ENCODE measurements at regions not wholly inside any gene's neighbourhood (a gene's known extent, or its start where the extent isn't known, plus 50 kb on each side); places are given as distances from the start of the nearest gene placed in this dataset.
"Not testable (repeated sequence)": the region's sequence is repeated elsewhere in the genome, so short reads cannot be mapped to it uniquely, and the experiment has no call there.

DNA sequence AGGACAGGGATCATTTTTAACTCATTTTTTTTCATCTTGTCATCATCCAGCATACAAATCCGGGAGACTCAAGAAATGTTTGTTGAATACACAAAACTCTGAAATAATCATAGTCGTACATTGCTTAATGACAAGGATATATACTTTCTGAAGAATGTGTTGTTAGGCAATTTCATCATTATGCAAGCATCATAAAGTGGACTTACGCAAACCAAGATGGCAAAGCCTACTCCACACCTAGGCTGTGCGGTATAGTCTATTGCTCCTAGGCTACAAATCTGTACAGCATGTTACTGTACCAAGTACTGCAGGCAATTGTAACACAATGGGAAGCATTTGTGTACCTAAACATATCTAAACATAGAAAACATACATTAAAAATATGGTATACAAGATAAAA is 264.1 kb downstream of the TSHZ3 start:
- no peak for DNase-seq

DNA sequence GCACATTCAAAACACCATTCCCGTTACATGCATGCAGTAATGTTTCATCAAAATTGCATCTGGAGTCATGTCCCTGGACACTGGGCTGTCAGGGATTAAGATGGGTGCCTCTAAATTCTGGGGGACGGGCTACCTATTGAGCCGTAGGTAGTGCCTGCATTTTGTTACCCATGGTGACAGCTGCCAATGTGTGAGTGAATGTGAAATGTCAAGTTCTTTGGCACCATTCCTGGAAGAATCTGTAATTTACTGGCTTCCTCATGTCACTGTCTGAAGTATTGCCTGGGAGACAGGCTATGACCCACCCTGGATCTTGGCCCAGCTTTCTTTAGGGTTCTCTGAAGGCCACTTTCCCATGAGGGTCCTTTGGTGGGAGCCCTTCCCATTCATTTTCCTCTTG is 266.1 kb downstream of the TSHZ3 start:
- DNase-seq: no peak

DNA sequence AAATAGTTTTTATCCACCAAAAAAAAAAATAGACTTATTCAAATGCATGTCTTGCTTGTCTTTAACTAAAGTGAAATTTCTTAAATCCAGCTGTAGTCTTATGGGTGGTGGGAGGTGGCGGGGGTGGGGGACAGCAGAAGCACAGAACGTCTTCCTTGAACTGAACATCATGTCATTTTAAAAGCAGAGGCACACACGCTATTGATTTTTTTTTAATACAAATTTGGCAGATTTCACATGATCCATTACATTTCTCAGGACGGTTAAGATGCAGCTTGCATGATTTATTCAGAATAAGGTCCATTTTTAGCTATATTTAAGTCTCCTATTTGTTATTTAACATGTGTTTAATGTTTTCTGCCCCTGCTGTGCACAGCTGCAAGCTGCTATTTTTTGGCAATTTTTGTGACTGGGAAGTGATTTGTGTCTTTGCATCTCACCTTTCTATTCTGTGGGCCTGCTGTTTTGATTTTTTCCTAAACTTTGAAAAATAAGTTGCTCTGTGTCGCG is 274.0 kb downstream of the TSHZ3 start:
- DNase-seq: no peak

DNA sequence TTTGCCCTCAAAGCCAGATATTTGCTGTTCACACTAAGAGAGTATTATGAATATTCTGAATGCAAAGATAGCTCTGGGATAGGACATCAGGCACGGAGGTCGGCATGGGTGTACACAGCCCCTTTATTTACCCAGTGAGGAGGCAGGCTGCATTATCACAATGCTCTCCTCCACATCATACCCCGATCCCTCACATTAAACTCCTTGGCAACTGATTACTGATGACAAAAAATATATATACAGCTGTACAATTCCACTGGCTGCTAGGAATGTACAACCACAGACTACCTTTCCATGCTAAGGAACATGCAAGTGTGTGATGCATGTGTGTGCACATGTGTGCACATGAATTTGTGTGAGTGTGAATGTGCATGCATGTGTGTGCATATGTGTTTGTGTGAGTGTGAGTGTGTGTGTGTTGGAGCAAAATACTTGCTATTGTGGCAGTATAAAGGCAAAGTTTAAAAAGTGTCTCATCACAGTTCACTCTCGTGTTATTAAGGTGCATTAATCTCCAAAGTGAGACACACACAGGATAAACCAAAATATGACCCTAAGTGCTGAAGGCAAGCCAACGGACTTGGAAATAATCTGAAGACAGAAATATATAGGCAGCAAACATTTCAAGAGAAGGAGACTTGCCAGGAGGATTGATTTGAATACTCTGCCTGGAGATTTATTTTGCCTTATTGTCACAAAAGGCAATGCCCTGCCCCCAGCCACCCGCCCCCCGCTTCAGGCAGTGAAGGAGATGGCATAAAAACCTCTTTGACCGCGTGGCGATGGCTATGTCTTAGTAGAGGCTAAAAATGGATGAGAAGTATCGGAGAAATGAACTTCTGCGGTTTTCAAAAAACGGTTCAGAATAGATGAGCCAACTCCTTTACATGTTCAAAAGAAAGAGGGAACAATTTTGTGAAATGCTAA is 274.8 kb downstream of the TSHZ3 start:
- DNase-seq: no peak

DNA sequence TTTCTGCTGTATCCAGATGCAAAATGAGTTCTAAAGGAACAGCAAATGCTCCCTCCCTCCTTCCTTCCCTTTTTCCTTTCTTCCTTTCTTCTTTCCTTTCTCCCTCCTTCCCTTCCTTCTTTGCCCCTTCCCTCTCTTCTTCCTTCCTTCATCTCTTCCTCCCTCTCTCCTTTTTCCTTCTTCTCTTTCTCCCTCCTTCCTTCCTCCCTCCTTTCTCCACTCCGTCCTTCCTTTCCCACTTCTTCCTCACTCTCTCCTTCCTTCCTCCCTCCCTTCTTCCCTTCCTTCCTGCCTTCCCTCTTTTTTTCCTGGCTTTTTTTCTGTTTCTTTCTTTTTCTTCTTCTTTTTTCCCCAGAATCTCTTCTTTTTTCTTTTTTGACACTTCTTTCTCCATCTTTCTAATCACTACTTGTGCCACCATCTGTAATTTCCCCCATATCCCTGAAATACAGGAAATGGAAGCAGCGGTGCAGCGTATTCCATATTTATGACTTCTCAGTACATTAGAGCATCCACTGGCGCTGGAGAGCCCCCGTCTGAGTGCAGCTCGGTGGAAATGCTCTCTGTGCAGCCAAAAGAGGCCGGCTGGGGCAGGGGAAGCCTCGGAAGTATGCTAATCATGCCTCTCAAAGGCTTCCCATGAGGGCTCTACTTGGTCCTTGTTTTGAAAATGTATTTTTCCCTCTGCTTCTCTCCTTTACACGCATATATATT is 275.6 kb downstream of the TSHZ3 start:
- no peak for DNase-seq

DNA sequence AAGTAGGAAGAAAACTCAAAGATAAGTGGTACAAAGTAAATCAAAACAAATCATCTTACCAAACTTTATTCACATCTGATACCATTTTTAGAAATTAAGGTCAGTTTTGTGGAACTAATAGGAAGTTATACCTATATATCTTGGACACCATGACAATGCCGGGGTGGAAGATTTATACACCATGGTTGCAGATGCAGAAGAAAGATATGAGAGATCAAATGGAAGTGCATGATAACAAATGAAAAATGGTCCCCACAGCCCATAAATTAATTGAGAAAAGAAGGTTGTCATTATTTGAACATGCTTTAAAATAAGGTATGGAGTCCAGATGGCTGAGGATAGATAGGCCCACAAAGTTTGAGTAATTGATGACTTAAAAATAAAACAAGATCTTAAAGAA is 276.8 kb downstream of the TSHZ3 start:
- DNase-seq: no peak

DNA sequence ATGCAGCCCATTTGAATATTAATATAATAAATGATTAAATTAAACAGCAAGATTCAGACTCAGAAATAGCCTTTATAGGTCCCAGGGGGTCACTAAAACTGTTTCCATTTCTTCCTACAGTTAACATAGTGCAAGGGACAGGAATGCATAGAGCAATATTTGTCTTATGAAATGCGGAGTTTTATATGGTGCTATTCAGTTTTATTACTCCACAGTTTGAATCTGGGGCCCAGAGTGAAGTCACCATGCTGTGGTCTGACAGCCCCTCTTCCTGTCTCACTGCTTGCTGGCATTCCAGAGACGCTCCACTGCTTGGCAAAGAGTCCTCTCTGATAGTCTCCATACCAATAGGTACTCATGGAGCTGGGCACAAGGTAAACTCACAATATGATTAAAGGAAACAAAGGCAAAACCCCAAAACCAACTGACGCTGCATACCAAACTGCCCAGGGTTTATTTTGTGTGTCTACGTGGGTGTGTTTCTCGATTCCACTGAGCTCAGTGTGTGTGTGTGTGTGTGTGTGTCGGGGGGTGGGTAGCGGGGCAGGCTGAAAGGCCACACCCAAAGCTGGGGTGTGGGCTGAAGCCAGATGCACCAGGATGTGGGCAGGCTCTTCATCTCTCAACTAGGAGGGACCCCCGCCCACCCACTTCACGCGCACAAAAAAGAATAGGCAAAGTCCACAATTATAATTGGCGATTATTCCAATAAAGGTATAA is 277.9 kb downstream of the TSHZ3 start:
- DNase-seq: no peak

DNA sequence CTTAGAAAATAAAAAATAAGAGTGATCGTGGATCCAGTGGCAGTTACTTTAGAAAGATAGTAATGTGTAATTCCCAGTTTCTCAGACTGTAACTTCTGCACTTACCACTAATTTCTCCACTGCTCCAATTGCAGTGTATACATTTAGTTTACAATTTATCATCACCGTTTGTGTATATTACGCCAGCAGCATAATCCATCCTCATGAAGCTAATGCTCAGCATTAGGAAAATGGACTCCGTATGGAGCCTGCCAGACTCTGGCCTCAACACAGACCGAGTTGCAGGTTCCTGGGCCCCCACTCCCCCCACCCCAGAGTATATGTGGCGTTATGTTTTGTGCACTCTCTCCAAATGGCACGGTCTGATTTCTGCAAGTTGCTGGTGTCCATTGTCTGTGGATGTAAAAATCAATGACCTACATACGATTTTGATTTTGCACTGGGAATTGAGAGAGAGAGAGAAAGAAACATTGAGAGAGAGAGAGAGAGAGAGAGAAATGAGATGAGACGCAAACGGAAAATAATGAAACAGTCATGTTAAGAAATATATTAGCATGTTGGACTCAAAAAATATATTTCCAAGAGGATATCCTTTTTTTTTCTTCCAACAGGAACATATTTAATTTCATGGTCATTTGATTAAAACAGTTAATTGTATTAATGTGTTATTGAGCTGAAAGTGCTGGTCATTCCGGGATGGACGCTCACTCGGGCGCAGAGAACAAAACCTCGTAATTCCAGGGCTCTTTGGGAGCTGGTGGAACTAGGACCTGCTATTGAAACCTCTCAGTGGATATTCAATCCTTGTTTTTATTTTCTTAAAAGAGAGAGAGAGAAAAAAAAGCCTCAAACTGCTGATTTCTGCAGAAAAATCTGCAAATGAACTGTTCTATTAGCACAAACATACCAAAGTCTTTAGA is 278.8 kb downstream of the TSHZ3 start:
- DNase-seq: no peak

DNA sequence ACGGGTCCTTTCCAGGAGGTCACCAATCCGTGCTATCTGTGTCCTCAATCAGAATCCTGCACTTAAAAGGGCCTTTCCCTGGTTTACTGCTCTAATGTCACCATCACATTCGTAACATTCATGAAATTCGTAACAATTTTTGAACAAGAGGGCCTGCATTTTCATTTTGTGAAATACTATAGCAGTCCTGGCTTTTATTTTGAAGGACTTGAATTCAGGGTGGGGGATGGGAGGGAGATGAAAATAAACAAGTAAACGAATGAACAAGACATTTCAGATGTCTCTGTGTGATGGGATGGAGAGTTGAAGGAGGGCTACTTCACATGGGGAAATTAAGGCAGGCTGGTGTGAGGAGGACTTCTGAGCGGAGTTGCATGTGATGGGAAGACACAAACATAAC is 281.0 kb downstream of the TSHZ3 start:
- no peak for DNase-seq

DNA sequence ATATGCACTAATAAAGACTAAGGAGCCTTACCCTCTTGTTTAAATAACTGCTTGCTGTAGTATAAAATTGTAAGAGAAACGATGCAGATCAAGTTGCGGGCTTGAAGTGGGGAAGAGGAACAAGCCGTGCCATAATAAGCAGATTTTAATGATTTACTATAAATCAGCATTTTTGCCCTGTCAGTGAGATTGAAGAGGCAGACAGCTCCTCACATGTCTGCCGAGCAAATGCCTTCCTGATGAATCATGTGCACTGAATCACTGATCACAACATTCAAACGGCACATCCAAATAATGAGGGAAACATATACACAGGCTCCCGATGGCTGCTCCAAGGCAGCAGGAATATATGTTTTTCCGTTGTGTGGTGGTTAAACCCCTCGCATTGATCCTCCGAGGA is 282.9 kb downstream of the TSHZ3 start:
- DNase-seq: no peak

DNA sequence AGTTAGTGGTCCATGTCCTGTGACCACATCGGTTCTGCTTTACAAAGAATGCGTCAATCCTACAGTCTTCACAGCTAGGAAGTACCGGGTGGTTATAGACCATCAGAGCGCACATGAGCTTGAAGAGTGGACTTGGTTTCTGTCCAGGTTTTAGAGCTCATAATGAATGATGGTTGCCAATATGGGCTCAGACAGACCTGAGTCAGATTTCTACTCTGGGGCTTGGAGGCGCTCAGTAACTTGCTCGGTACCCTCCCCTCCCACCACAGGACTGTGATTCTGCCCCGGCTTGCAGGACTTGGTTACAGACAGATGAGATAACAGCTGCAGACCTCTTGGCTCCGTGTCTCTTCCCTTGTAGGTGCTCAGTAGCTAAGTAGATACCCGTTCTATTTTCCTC is 284.7 kb downstream of the TSHZ3 start:
- DNase-seq: no peak

DNA sequence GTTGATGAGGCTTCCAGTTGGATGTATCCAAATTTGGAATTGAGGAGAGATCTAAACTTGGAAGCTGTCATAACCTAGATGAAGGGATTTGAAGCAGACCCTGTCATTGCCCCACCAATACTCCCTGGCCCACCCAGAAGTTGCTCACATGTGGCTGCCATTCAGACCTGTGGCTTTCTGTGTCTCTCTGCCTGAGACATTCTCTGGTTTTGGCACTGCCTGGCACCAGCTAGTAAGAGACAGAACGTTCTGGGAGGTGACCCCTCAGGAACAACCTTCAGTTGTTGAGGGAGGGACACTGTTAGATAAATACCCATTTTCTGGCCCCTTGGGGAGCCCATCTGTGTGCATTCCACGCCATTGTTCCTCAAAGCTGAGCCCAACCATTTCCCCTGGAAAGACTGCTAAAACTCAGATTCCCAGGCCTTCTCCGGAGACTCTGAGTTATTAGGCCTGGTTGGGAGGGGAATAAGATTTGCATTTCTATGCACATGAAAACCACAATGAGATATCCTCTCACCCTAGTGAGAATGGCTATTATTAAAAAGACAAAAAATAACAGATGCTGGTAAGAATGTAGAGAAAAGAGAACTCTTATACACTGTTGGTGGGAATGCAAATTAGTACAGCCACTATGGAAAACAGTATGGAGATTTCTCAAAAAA is 290.4 kb downstream of the TSHZ3 start:
- no peak for DNase-seq

DNA sequence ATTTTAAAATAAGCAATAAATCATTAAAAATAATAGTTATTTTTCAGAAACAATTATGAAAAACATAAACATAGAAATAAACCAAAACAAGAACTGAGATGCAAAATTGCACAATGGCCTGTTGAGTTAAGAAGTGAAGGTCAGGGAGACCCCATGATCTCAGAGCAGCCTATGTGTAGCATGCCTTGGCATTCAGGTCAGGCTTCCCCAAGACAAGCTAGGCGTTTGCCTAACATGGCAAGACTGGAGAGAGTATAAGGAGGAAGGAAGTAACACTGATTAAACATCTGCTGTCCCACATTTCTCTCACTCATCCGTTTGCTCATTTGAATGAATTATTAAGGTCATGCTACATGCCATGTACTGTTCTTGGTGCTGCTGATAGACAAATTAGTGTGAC is 291.8 kb downstream of the TSHZ3 start:
- no peak for DNase-seq

DNA sequence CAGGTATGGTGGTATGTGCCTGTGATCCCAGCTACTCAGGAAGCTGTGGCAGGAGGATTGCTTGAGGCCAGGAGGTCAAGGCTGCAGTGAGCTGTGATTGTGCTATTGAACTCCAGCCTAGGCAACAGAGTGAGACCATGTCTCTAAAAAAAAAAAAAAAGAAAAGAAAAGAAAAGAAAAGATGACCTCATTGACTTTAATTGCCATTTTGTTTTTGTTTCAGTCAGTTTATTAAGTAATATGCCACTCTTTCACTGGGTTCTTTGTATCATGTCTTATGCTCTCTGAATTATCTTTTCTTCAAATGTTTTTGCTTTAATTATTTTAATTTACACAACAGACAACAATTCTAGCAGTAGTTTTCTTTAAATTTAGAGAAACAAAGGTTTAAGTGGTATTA is 293.8 kb downstream of the TSHZ3 start:
- DNase-seq: no peak

DNA sequence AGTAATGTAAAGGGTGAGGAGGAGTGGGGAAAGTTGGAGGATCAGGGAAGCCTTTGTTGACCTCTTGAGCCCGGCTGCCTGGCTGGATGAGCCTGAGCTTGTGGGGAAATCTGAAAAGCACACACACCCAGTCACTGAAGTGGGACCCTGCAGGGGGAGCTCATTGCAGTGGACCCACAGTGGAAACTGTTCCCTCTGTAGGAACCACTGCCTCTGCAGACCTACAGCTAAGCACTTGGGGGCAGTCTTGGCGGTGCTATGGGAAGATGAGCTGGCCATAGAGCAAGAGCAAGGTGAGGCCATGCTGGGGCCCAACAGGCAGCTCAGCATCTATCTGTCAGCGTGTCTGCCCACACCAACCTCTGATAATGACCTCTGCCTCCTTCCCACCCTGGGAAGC is 294.8 kb downstream of the TSHZ3 start:
- peak; percentile 79 for DNase-seq

DNA sequence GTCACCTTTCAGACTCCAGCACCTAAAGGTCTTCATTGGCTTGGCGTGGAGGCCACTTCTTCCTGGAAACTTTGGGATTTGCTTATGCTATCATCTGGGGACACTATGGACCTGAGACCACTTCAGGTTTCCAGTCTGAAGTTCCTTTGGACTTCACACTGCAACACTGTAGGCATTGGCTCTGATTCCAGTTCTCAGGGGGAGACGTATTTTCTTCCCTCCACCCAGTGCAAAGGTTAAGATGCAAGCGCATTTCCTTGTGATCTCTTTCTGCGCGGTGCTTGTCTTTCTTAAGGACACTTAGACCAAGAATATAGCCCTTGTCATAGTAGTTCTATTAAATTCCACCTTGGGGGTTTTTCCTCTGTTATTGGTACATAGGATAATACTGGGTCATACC is 299.8 kb downstream of the TSHZ3 start:
- no peak for DNase-seq

DNA sequence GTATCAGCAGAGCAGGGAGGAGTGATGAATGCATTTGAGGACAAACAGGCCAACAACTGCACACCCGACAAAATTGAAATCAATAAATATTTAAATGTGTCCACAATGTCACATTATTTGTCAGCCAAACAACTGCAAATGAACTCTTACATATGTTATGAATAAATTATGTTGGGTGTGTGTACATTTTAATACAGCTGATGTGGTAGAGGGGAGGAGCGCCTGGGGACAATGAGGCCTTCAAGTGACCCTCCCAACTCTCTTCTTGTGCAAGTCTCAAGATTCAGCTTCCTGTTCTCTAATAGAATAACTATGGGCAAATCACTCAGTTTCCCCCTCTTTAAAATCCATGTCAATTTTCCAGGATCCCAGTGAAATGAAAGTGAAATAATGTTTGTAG is 303.2 kb downstream of the TSHZ3 start:
- DNase-seq: no peak

DNA sequence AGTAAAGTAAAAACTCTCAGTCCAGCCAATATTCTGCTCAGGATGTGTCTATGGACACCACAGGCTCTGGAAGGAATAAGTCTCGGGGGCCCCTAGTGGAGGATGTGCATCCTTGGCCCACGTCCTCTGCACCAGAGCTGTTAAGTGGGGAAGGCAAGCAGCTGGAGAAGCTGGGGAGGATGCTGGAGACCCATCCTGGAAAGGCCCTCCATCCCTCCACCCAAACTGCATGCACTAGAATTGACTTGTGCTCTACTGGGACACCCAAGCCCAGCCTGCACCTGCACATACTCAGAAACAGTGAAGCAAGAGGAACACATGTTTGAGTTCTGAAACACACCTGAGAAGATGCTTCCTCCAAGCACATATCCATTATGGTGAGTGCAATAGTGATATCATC is 307.8 kb downstream of the TSHZ3 start:
- DNase-seq: no peak

DNA sequence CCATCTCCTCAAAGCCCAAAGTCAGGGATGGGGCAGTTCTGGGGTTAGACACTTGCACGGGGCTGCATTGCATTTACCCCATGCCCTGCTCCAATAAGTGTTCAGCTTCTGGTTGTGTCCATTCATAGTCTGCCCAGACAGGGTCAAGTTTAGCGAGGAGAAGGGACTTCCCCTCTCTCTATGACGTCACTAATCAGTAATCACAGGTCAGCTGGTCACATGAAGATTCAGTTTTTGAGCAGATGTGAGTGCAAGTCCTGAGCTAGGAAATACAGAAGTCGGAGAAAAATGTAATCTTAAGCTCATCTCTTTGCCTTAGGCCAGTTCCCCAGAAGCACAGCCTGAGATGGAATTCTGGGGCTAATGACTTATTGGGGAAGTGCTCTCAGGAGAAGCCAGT is 310.1 kb downstream of the TSHZ3 start:
- no peak for DNase-seq

DNA sequence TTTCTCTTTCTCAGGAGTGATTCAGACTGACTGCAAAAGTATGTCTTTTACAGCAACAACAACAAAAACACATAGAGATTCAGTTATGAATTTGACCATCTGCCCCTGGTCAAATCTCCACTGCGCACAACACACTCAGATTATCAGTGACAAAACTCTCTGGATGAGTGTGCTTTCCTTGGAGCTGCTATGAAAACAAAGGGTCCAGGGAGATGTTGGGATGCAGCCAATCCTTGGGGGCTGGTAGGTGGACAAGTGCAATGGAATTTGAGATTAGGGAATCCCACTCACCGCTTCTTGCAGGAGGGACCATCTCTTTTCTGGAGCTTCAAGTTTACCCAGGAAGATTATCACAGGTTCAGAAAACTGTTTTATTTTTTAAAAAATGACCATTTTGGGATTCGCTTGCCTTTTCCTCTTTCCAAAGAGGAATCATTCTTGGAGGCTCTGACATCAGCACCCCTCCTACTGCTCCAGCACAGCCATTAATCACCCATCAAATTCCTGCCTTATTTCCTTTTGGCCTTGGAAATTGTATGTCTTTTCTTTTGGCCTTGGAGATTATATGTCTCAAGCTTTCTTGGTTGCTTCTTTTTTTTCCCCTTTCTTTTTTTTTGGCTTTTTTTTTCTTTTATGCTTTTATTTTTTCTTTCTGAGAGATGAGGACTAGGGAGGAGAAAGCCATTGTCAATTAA is 311.8 kb downstream of the TSHZ3 start:
- DNase-seq: no peak

DNA sequence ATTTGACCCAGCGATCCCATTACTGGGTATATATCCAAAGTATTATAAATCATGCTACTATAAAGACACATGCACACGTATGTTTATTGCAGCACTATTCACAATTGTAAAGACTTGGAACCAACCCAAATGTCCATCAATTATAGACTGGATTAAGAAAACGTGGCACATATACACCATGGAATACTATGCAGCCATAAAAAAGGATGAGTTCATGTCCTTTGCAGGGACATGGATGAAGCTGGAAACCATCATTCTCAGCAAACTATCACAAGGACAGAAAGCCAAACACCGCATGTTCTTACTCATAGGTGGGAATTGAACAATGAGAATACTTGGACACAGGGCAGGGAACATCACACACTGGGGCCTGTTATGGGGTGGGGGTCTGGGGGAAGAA is 317.8 kb downstream of the TSHZ3 start:
- DNase-seq: not testable (repeated sequence)
